CD14-positive monocyte (primary cell): ENCODE measurements at regions not wholly inside any gene's neighbourhood (a gene's known extent, or its start where the extent isn't known, plus 50 kb on each side); places are given as distances from the start of the nearest gene placed in this dataset.

Experiments
- DNase-seq, 3 donors: peaks; one replicate each; pipeline ENCODE4 v3.0.0-alpha.2; 2011 to 2022
- H2AFZ ChIP-seq: 2 replicates; pipeline ENCODE4 v1.6.0; 2012; ENCODE audit warnings: mild to moderate bottlenecking, low read depth, low read length, inconsistent platforms; ENCODE audit not compliant: insufficient read depth, poor library complexity, severe bottlenecking
- H3K27ac ChIP-seq, 2 donors: 1 replicate in 1 of 2; 2 replicates in 1 of 2; pipeline ENCODE4 v1.5.1; 2012 to 2013; ENCODE audit warnings: low read length in 2 of 2, control low read depth in 1 of 2, inconsistent platforms in 1 of 2, low read depth in 1 of 2, mild to moderate bottlenecking in 1 of 2
- H3K27me3 ChIP-seq, 2 donors: one replicate each; pipeline versions ENCODE4 v1.6.0 to v1.6.1; 2011 to 2013; ENCODE audit warnings: low read length in 2 of 2; ENCODE audit not compliant: control insufficient read depth in 2 of 2, insufficient read depth in 2 of 2
- H3K36me3 ChIP-seq, 2 donors: replicated peaks in 1 of 2; 1 replicate in 1 of 2; 2 replicates in 1 of 2; pipeline versions ENCODE4 v1.5.1 to v1.6.1; 2012 to 2013; ENCODE audit warnings: low read length in 2 of 2, control low read depth in 1 of 2, inconsistent platforms in 1 of 2, mild to moderate bottlenecking in 1 of 2; ENCODE audit not compliant: insufficient read depth in 2 of 2, control insufficient read depth in 1 of 2
- H3K4me1 ChIP-seq, 2 donors: 1 replicate in 1 of 2; 2 replicates in 1 of 2; pipeline versions ENCODE4 v1.5.1 to v1.6.1; 2012 to 2013; ENCODE audit warnings: low read length in 2 of 2, control low read depth in 1 of 2, inconsistent platforms in 1 of 2, mild to moderate bottlenecking in 1 of 2, moderate library complexity in 1 of 2; ENCODE audit not compliant: insufficient read depth in 2 of 2, control insufficient read depth in 1 of 2
- H3K4me2 ChIP-seq: replicated peaks from 2 replicates; pipeline ENCODE3; 2012; ENCODE audit warnings: low read length, moderate library complexity, mild to moderate bottlenecking; ENCODE audit not compliant: poor library complexity, severe bottlenecking; ENCODE audit errors: extremely low read depth
- H3K4me3 ChIP-seq, 3 experiments: fragments of 200-600 bp in 1 of 3; sonication (generic) in 1 of 3; replicated peaks in 1 of 3; 1 replicate in 2 of 3; 2 replicates in 1 of 3; pipeline ENCODE4 v1.5.1; 2011 to 2013; ENCODE audit warnings: low read length in 3 of 3, mild to moderate bottlenecking in 3 of 3, control low read depth in 2 of 3, low read depth in 2 of 3, inconsistent platforms in 1 of 3, moderate library complexity in 1 of 3
- H3K79me2 ChIP-seq: 2 replicates; pipeline ENCODE4 v1.6.0; 2012; ENCODE audit warnings: mild to moderate bottlenecking, control low read depth, inconsistent platforms, low read length, moderate library complexity; ENCODE audit not compliant: insufficient read depth
- H3K9ac ChIP-seq: 2 replicates; pipeline ENCODE4 v1.6.0; 2017; ENCODE audit warnings: low read length, mild to moderate bottlenecking; ENCODE audit not compliant: insufficient read depth, poor library complexity, severe bottlenecking
- H3K9me3 ChIP-seq, 2 donors: replicated peaks in 1 of 2; 1 replicate in 1 of 2; 2 replicates in 1 of 2; pipeline versions ENCODE4 v1.5.1 to v1.6.1; 2012 to 2013; ENCODE audit warnings: low read length in 2 of 2, control low read depth in 1 of 2; ENCODE audit not compliant: control insufficient read depth in 1 of 2, insufficient read depth in 1 of 2
- H4K20me1 ChIP-seq: 2 replicates; pipeline ENCODE4 v1.6.0; 2012; ENCODE audit warnings: mild to moderate bottlenecking, low read length, control low read depth, moderate library complexity; ENCODE audit not compliant: insufficient read depth
- H3K27ac Mint-ChIP-seq, 7 donors: one replicate each; pipeline ENCODE4 v1.8.0; 2020; ENCODE audit warnings: mild to moderate bottlenecking in 7 of 7, mixed read lengths in 7 of 7, moderate library complexity in 6 of 7, inconsistent platforms in 2 of 7
- H3K27me3 Mint-ChIP-seq, 3 donors: one replicate each; pipeline ENCODE4 v1.8.0; 2021 to 2022; ENCODE audit warnings: low read depth in 3 of 3, mild to moderate bottlenecking in 3 of 3, mixed read lengths in 3 of 3, moderate library complexity in 3 of 3, inconsistent platforms in 1 of 3
- H3K36me3 Mint-ChIP-seq, 2 donors: one replicate each; pipeline ENCODE4 v1.8.0; 2020; ENCODE audit warnings: mixed read lengths in 2 of 2, inconsistent platforms in 1 of 2, mild to moderate bottlenecking in 1 of 2
- H3K4me1 Mint-ChIP-seq: one replicate; pipeline ENCODE4 v1.8.0; 2020; ENCODE audit warnings: mild to moderate bottlenecking, mixed read lengths
- H3K4me3 Mint-ChIP-seq, 2 donors: one replicate each; pipeline ENCODE4 v1.8.0; 2020; ENCODE audit warnings: mild to moderate bottlenecking in 2 of 2, mixed read lengths in 2 of 2, moderate library complexity in 1 of 2
- H3K9me3 Mint-ChIP-seq, 7 donors: one replicate each; pipeline ENCODE4 v1.8.0; 2020 to 2022; ENCODE audit warnings: mixed read lengths in 7 of 7, mild to moderate bottlenecking in 6 of 7, moderate library complexity in 6 of 7, inconsistent platforms in 2 of 7
- WGBS: methylation state at CpG from one replicate; pipeline ENCODE4 v1.1.5; 2013; ENCODE audit warnings: missing lambda C conversion rate; ENCODE audit not compliant: insufficient coverage; 5-methylcytosine and 5-hydroxymethylcytosine counted together
- intact Hi-C, 2 donors: fragments of 100-400 bp; cut with micrococcal nuclease; formaldehyde crosslinking; loops; one replicate each; pipeline versions ENCODE4 v1.15.0 to v1.15.1; 2023
- TF ChIP-seq, protein P1 (sequence below): fragments of 200-600 bp; IDR thresholded peaks from one replicate; pipeline ENCODE4 v1.8.0; 2022; ENCODE audit warnings: antibody characterized with exemption, mild to moderate bottlenecking

DNA sequence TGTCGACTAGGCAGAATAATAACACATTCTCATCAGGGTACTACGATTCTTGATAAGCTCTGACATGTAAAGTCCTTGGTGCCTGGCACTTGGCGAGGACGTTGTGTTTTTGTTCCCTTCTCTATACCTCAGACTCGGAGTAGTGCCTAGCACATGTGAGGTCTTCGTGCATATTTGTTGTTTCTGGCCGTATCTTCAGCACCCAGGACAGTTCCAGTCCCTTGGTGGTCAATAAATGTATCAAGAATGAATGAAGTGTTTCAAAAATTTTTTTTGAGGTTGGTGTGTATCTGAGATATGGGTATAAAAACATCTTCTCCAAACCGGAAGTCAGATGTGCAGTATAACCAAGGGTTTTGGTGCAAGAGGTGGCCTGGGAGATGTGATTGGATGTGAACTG lies 198.2 kb downstream of the AACS start:
- Histone ChIP-seq H3K9me3 (no peaks in the 10 kb centered on the region), H3K4me2 (no peak overlapping the region), H4K20me1 (no peaks in the 10 kb centered on the region), H3K27me3 (no peaks in the 10 kb centered on the region), H3K79me2 (no peaks in the 10 kb centered on the region), H3K36me3 (no peaks in the 10 kb centered on the region), H3K4me3 (no peak overlapping the region), H3K27ac (no peak overlapping the region), H3K9ac (no peak overlapping the region), H3K4me1 (no peaks in the 10 kb centered on the region), H2AFZ (no peak overlapping the region)
- Mint-ChIP-seq H3K4me1 (no peaks in the 10 kb centered on the region), H3K36me3 (no peaks in the 10 kb centered on the region), H3K9me3 (peaks cover 0 to 2% (median 0%) of the 10 kb centered on the region in 7 donors), H3K27ac (no peak overlapping the region), H3K27me3 (peaks cover 0 to 3% (median 2%) of the 10 kb centered on the region in 3 donors), H3K4me3 (no peak overlapping the region)
- intact Hi-C loops, result no loop called here
- no peak for DNase-seq
- WGBS, result 96% methylated on average over 5 of the region's 8 CpGs
- TF ChIP-seq, protein P1, sequence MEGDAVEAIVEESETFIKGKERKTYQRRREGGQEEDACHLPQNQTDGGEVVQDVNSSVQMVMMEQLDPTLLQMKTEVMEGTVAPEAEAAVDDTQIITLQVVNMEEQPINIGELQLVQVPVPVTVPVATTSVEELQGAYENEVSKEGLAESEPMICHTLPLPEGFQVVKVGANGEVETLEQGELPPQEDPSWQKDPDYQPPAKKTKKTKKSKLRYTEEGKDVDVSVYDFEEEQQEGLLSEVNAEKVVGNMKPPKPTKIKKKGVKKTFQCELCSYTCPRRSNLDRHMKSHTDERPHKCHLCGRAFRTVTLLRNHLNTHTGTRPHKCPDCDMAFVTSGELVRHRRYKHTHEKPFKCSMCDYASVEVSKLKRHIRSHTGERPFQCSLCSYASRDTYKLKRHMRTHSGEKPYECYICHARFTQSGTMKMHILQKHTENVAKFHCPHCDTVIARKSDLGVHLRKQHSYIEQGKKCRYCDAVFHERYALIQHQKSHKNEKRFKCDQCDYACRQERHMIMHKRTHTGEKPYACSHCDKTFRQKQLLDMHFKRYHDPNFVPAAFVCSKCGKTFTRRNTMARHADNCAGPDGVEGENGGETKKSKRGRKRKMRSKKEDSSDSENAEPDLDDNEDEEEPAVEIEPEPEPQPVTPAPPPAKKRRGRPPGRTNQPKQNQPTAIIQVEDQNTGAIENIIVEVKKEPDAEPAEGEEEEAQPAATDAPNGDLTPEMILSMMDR, result no peak

DNA sequence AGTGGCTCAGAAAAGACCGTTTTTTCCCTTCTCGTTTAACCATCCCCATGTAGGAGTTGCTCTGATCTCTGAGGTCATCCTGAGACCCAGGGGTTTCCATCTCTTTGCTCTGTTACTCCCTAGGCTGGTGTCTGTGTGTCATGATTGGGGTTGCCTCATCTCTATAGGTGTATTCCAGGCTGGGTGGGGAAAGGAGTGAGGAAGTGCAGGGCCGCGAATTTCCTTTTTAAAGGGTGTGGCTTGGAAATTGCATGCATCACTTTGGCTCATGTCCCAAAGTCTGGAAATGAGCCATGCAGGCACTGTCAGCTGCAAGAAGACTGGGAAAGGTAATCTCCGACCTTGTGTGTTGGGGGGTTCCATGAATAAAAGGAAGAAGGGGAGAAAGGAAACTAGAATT lies 201.9 kb downstream of the AACS start:
- no peaks in the 10 kb centered on the region for H4K20me1 ChIP-seq
- H3K36me3 ChIP-seq, result no peaks in the 10 kb centered on the region
- H3K9me3 ChIP-seq, result no peaks in the 10 kb centered on the region
- H3K27me3 ChIP-seq, result no peaks in the 10 kb centered on the region
- Mint-ChIP-seq H3K4me3 (no peak overlapping the region), H3K36me3 (no peaks in the 10 kb centered on the region), H3K27ac (peak overlapping the region in 1 of 7 donors; percentile 19), H3K27me3 (peaks cover 0 to 4% (median 3%) of the 10 kb centered on the region in 3 donors), H3K4me1 (no peaks in the 10 kb centered on the region), H3K9me3 (peaks cover 0 to 2% (median 0%) of the 10 kb centered on the region in 7 donors)
- no peak for DNase-seq
- no peak overlapping the region for H3K4me3 ChIP-seq
- H3K9ac ChIP-seq, result no peak overlapping the region
- no peak overlapping the region for H3K27ac ChIP-seq
- H2AFZ ChIP-seq, result no peak overlapping the region
- H3K4me2 ChIP-seq, result no peak overlapping the region
- intact Hi-C loops, result no loop called here
- H3K4me1 ChIP-seq, result no peaks in the 10 kb centered on the region
- H3K79me2 ChIP-seq, result no peaks in the 10 kb centered on the region
- TF ChIP-seq, protein P1, result no peak
- WGBS, result 58% methylated on average over 2 of the region's 5 CpGs
